Stomach (tissue), 8 donors: ENCODE measurements at regions not wholly inside any gene's neighbourhood (a gene's known extent, or its start where the extent isn't known, plus 50 kb on each side); places are given as distances from the start of the nearest gene placed in this dataset.

Experiments
- DNase-seq, 2 donors: peaks; one replicate each; pipeline versions ENCODE4 v3.0.0 to v3.0.0-alpha.2; 2013 to 2019
- H3K27ac ChIP-seq, 5 donors: fragments of 200-600 bp in 4 of 5; sonication (generic) in 4 of 5; one replicate each; pipeline ENCODE4 v1.5.1; 2013 to 2019; ENCODE audit warnings: mild to moderate bottlenecking in 1 of 5, moderate library complexity in 1 of 5
- H3K27me3 ChIP-seq, 3 donors: fragments of 200-600 bp; sonication (generic); one replicate each; pipeline ENCODE4 v1.5.1; 2017 to 2019; ENCODE audit warnings: mixed run types in 1 of 3
- H3K36me3 ChIP-seq, 4 donors: fragments of 200-600 bp; sonication (generic); 1 replicate in 3 of 4; 2 replicates in 1 of 4; pipeline ENCODE4 v1.5.1; 2016 to 2019
- H3K4me1 ChIP-seq, 4 donors: fragments of 200-600 bp; sonication (generic); one replicate each; pipeline ENCODE4 v1.5.1; 2016 to 2019
- H3K4me3 ChIP-seq, 4 donors: fragments of 200-600 bp; sonication (generic) in 3 of 4; one replicate each; pipeline ENCODE4 v1.5.1; 2016 to 2019; ENCODE audit warnings: mild to moderate bottlenecking in 1 of 4
- H3K9me3 ChIP-seq, 4 donors: fragments of 200-600 bp; sonication (generic); one replicate each; pipeline ENCODE4 v1.5.1; 2016 to 2019
- CTCF ChIP-seq, 7 experiments: fragments of 450-650 bp in 4 of 7; fragments of 200-600 bp in 3 of 7; sonication (generic) in 3 of 7; IDR thresholded peaks; one replicate each; pipeline ENCODE4 v1.5.1; 2016 to 2019; ENCODE audit warnings: antibody characterized with exemption in 7 of 7, control low read depth in 2 of 7, mild to moderate bottlenecking in 1 of 7
- EP300 ChIP-seq: sonication (generic); formaldehyde crosslinking; IDR thresholded peaks from one replicate; pipeline ENCODE4 v1.6.1; 2017; ENCODE audit warnings: antibody characterized with exemption
- POLR2A ChIP-seq, 4 donors: fragments of 450-650 bp; IDR thresholded peaks; one replicate each; pipeline ENCODE4 v1.6.1; 2016; ENCODE audit warnings: antibody characterized with exemption in 4 of 4, control low read depth in 2 of 4, mild to moderate bottlenecking in 1 of 4, moderate library complexity in 1 of 4
- POLR2AphosphoS5 ChIP-seq, 3 donors: sonication (generic); formaldehyde crosslinking; IDR thresholded peaks; one replicate each; pipeline ENCODE4 v1.6.1; 2016; ENCODE audit warnings: antibody characterized with exemption in 3 of 3
- WGBS, 5 donors: extraction: QIAGEN DNeasy Blood & Tissue Kit in 3 of 5; methylation state at CpG; one replicate each; pipeline versions ENCODE4 v1.1.5 to v1.1.7; 2013 to 2018; 5-methylcytosine and 5-hydroxymethylcytosine counted together
- intact Hi-C: fragments of 100-400 bp; cut with DNase I; formaldehyde crosslinking; loops from one replicate; pipeline ENCODE4 v1.15.1; 2023; ENCODE audit warnings: low total_unique reads
- donor health status: healthy with polysubstance abuse.
- donor health status: Bipolar disorder and iron deficiency.
- donor health status: healthy.

DNA sequence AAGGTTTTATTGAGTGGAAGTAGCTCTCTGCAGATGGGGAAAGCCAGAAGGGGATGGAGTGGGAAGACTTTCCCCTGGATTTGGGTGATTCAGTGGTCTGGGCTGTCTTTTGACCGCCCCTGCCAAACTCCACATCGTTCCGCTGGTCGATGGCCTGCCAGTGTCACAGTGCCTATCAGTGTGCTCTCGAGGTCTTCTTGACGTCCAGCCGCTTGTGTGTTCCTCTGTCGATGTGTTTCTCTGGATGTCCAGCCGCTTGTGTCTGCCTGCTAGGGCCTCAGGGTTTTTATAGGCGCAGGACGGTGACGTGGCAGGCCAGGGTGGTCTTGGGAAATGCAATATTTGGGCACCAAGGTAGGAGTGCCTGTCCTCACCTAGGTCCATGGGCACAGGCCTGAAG, 1371.4 kb upstream of the PIK3C3 start:
- no peak for DNase-seq
- intact Hi-C loops: no loop called here
- WGBS, 5 donors: 85 to 96% (median 92%) methylated on average over 12 of the region's 12 CpGs
- Histone ChIP-seq H3K9me3 (no peaks in the 10 kb centered on the region), H3K4me3 (no peak overlapping the region), H3K27ac (no peak overlapping the region), H3K36me3 (no peaks in the 10 kb centered on the region), H3K4me1 (no peaks in the 10 kb centered on the region), H3K27me3 (no peaks in the 10 kb centered on the region)
- TF ChIP-seq CTCF (IDR thresholded peaks at IDR 0.05) (no peak), POLR2A (IDR thresholded peaks at IDR 0.05) (no peak), POLR2AphosphoS5 (IDR thresholded peaks at IDR 0.05) (no peak), EP300 (no peak)

GRCh38 chr18:40582105-40582504, 1372.9 kb upstream of the PIK3C3 start:
- H3K36me3 ChIP-seq: no peaks in the 10 kb centered on the region
- DNase-seq: no peak
- no peaks in the 10 kb centered on the region for H3K4me1 ChIP-seq
- TF ChIP-seq CTCF (IDR thresholded peaks at IDR 0.05) (no peak), POLR2AphosphoS5 (IDR thresholded peaks at IDR 0.05) (no peak), EP300 (no peak), POLR2A (IDR thresholded peaks at IDR 0.05) (no peak)
- intact Hi-C loops: no loop called here
- WGBS, 5 donors: 48 to 76% (median 75%) methylated on average over 1 of the region's 1 CpG
- H3K9me3 ChIP-seq: no peaks in the 10 kb centered on the region
- H3K27me3 ChIP-seq: no peaks in the 10 kb centered on the region
- no peak overlapping the region for H3K4me3 ChIP-seq
- H3K27ac ChIP-seq: no peak overlapping the region

GRCh38 chr18:40577981-40578365, 1377.1 kb upstream of the PIK3C3 start:
- Histone ChIP-seq H3K27ac (no peak overlapping the region), H3K4me3 (no peak overlapping the region), H3K9me3 (no peaks in the 10 kb centered on the region), H3K27me3 (no peaks in the 10 kb centered on the region), H3K36me3 (no peaks in the 10 kb centered on the region), H3K4me1 (no peaks in the 10 kb centered on the region)
- no peak for DNase-seq
- WGBS, 5 donors: 24 to 53% (median 45%) methylated on average over 4 of the region's 4 CpGs
- TF ChIP-seq POLR2A (IDR thresholded peaks at IDR 0.05): no peak
- no peak for TF ChIP-seq POLR2AphosphoS5 (IDR thresholded peaks at IDR 0.05)
- no peak for TF ChIP-seq EP300
- TF ChIP-seq CTCF (IDR thresholded peaks at IDR 0.05): no peak
- intact Hi-C loops: no loop called here

DNA sequence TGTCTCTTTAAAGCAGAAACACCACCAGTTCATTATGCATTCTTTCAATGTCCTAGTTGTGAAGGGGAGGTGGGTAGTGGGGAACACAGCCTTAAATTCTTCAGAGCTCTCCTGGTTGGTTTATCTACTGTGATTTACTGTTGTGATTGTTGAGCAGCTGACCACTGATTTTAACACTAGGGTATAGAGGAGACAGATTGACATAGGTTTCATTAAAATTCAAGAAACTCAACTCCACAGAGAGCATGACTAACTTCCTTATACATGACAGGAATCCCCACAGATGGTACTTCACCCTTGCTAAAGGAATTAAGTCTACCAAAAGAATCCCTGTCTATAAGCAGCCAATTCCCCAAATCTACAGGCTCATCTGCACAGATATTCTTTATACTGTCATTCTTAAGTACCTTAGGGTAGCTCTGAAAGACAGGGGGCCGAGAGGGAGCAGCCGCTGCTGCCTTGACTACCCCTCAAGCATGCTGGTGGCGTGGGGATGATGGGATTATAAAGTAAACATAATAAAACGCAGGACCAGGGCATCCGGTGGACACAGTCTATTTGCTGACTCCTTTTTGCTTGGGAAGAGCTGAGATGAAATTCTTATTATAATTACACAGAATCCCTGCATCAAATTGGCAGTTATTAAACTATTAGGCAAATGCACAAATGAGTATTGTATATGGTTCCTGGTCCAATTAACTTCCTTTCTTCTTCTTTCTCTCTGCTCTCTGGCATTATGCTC, 1377.6 kb upstream of the PIK3C3 start:
- intact Hi-C loops: no loop called here
- WGBS, 5 donors: 56 to 64% (median 57%) methylated on average over 5 of the region's 5 CpGs
- H3K27me3 ChIP-seq: no peaks in the 10 kb centered on the region
- no peaks in the 10 kb centered on the region for H3K9me3 ChIP-seq
- no peaks in the 10 kb centered on the region for H3K36me3 ChIP-seq
- TF ChIP-seq EP300 (no peak), CTCF (IDR thresholded peaks at IDR 0.05) (no peak), POLR2AphosphoS5 (IDR thresholded peaks at IDR 0.05) (no peak), POLR2A (IDR thresholded peaks at IDR 0.05) (no peak)
- H3K4me1 ChIP-seq: no peaks in the 10 kb centered on the region
- H3K27ac ChIP-seq: no peak overlapping the region
- H3K4me3 ChIP-seq: no peak overlapping the region
- no peak for DNase-seq
